Stimulated activated CD4-positive, alpha-beta T cell treated with anti-CD3 and anti-CD28 coated beads, Interleukin-2, amount 100 ng/mL, for 24 hours (primary cell): ENCODE measurements at regions not wholly inside any gene's neighbourhood (a gene's known extent, or its start where the extent isn't known, plus 50 kb on each side); places are given as distances from the start of the nearest gene placed in this dataset.
"Not testable (repeated sequence)": the region's sequence is repeated elsewhere in the genome, so short reads cannot be mapped to it uniquely, and the experiment has no call there.

Experiments
- DNase-seq, 2 donors: peaks; one replicate each; pipeline ENCODE4 v3.0.0-alpha.2; 2020

- no peak for DNase-seq
Observed at GRCh38 chr2:52077159-52077558, 1045.2 kb upstream of the NRXN1 start.

GRCh38 chr2:52074130-52074719, 1042.3 kb upstream of the NRXN1 start:
- no peak for DNase-seq

GRCh38 chr2:52072949-52073348, 1041.0 kb upstream of the NRXN1 start:
- no peak for DNase-seq

DNA sequence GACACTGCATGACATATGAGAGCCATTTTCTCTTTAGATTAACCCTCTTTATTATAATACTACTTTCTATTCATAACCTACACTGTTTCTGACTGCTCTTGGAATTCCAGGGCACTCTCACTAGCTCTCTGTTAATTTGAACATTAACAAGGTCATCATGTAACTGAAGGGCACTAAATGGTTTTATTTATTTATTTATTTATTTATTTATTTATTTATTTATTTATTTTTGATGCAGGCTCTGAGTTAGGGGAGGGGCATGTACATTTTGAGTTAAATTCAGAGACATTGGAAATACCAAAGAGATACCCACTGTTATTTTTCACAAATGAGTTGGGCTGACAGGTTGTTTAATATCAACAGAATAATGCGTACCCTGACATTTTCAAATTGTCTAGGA, 1038.7 kb upstream of the NRXN1 start:
- DNase-seq: no peak

GRCh38 chr2:52064234-52064633, 1032.3 kb upstream of the NRXN1 start:
- no peak for DNase-seq

- DNase-seq: no peak
Observed at GRCh38 chr2:52054824-52055223, 1022.9 kb upstream of the NRXN1 start.

- no peak for DNase-seq
Observed at GRCh38 chr2:52036853-52037252, 1004.9 kb upstream of the NRXN1 start.

- no peak for DNase-seq
Observed at GRCh38 chr2:52036024-52036423, 1004.1 kb upstream of the NRXN1 start.

GRCh38 chr2:52035391-52035790, 1003.5 kb upstream of the NRXN1 start:
- no peak for DNase-seq

- DNase-seq: no peak
Observed at GRCh38 chr2:52034706-52035105, 1002.8 kb upstream of the NRXN1 start.

DNA sequence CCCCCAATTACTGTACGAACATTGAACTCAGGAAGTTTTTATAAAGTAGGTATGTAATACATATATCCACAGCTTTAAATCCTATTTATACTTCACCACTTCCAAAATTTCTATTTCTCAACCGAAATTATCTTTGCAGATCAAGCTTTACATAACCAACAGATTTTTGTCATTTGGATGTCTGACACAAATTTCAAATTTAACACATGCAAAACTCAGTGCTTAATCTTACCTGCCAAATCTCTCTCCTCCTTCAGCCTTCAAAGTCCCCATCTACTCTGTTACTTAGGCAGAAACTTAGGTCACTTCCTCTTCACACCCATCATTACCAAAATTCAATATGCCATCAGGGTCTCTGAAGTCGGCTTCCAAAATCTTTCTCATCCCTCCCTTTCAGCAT, 990.1 kb upstream of the NRXN1 start:
- no peak for DNase-seq

GRCh38 chr2:52017646-52018235, 985.8 kb upstream of the NRXN1 start:
- no peak for DNase-seq

GRCh38 chr2:52006821-52007366, 975.0 kb upstream of the NRXN1 start:
- not testable (repeated sequence) for DNase-seq

DNA sequence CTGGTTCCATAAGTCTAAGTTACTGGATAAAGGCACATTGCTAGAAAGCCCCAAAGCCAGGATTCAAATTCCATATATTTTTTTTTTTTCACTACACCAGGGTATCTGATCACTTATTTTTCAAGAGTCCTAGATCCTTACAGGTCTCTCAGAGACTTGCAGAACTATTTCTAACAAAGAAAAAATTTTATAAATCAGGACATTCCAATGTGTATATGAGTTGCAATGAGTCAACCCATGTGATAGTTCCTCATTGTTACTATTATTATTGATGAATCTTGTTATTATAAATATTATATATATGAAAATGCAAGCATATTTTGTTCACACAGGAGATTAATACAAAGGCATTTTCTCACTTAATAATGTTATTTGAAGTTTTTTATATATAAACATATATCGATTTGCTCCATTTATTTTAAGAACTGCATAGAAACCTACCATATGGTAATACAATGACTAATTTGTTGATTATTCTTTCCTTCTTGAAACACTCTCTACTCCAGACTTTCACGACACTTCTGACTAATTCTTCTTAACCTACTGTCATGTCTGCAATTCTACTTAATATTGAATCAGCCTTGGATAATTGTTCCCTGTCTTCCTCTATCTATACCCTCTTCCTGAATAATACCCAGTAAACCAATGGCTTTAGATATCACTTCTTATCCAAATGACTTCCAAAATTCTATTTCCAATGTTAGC, 968.4 kb upstream of the NRXN1 start:
- DNase-seq: no peak

DNA sequence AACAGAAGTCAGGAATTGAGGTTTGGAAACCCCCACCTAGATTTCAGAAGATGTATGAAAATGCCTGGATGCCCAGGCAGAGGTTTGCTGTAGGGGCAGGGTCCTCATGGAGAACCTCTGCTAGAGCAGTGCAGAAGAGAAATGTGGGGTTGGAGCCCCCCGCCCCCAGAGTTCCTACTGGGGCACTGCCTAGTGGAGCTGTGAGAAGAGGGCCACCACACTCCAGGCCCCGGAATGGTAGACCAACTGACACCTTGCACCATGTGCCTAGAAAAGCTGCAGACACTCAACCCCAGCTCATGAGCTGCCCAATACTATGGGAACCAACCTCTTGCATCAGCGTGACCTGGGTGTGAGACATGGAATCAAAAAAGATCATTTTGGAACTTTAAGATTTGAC, 967.0 kb upstream of the NRXN1 start:
- DNase-seq: no peak

DNA sequence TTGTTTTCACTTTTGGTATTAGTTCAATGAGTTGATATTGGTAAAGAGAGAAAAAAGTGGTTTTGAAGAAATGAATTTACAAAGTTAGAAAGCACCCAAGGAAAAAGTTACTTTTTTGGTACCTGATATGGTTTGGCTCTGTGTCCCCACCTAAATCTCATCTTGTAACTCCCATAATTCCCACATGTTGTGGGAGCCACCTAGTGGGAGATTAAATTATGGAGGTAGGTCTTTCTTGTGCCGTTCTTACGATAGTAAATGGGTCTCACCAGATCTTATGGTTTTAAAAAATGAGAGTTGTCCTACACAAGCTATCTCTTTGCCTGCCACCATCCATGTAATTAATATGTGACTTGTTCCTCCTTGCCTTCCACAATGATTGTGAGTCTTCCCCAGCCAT, 965.6 kb upstream of the NRXN1 start:
- no peak for DNase-seq

DNA sequence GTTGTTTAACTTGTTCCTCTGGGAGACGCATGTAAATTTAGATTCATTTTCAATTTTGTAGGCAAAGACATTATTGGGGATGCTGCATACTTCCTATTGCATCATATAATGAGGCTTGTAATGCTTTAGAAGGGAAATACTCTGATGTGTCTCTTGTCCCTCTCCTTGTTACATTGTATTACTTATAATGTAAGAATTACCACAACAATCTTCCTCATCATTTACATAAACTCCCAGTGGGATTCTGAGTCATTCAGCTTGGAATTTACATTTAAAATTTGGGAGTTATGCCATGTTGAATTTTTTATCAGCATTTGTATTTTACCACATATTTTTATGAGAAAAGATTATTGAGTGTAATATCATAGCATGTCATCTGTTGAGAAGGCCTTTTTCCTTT, 963.4 kb upstream of the NRXN1 start:
- no peak for DNase-seq

DNA sequence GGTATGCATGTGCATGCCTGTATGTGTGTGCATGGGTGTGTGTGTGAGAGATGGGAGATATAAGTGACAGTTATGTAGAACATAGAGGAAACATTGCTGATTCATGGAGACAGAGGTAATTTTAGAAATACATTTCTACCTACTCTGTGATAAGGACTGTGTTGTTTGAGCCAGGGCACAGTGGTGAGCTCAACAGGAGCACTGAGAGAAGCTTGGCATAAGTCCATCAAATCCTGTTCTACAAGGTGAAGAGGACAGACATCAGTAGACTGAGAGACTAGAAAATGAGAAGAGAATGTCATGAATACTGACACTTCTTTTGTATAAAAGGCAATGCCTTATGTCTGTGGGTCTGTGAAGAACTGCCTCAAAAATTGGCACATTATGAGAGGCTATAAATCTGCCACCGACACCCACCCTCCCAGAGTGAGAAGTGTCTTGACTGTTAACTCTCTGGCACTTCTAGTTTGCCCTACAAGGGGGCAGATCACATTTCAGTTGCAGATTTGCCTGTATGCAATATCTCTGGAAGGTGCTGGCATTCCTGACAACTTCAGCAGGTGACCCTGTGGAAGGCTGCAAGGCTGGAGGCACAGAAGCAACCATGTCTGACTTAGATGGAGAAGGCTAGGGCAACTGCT, 962.3 kb upstream of the NRXN1 start:
- DNase-seq: no peak

DNA sequence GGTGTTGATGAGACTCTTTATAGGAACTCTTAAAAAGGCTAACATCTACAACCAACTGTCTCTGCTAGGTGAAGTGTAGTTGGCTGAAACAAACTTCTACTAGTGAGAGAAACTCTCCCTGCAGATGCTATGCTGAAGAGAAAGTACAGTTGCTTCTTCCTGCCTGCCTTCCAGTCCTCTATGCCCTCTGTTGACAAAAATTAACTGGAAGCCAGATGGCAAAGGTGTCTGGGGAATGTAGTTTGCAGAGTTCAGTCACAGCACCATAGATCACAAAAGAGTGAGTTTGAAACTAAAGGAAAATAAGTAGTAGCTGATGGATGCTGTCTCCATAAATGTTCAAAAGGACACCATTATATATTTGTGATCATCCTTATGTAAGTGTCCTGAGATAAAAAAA, 958.8 kb upstream of the NRXN1 start:
- DNase-seq: no peak

- DNase-seq: no peak
Observed at GRCh38 chr2:51986101-51986500, 954.2 kb upstream of the NRXN1 start.

- no peak for DNase-seq
Observed at GRCh38 chr2:51981783-51982182, 949.9 kb upstream of the NRXN1 start.

DNA sequence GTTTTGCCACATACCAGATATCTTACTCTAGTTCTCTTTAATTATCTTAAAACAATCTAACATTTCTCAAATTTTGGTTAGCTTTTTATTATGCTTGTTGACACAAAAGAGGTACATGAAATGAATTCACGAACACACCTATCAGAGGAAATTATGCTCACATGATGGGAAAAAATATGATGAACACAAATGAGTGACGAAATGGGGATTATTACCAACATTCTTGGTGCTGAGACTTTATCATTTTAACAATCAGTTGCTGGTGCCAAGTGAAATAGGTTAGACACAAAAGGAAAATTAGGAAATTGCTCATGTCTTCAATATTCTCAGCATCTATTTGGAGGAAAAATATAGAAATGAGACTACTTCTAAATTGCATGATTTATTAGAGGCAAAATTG, 944.7 kb upstream of the NRXN1 start:
- DNase-seq: no peak

- no peak for DNase-seq
Observed at GRCh38 chr2:51971136-51971535, 939.2 kb upstream of the NRXN1 start.

DNA sequence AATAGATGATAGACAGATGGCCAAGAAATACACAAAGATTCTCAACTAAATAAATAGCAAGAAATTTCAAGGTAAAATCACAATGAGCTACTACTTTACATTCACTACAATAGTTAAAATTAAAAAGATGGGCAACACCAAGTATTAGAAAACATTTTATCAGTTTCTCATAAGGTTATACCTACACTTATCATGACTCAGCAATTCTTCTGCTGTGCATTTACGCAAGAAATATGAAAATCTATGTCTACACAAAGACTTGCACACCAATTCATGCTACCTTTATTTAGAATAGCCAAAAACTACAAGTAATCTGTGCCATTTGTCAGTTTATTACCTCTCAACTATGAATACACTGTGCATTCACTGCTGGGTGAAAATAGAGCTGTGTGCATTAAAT, 937.4 kb upstream of the NRXN1 start:
- no peak for DNase-seq
